HG03139 (cell line): ENCODE measurements at regions not wholly inside any gene's neighbourhood (a gene's known extent, or its start where the extent isn't known, plus 50 kb on each side); places are given as distances from the start of the nearest gene placed in this dataset.

Experiments
- ATAC-seq: cut with Tn5 transposase; IDR thresholded peaks from one replicate; pipeline ENCODE4 v1.9.1; 2021; ENCODE audit not compliant: unreplicated experiment

GRCh38 chr4:95674521-95674981, 125.8 kb upstream of the UNC5C start:
- no peak for ATAC-seq

- ATAC-seq, result no peak
These were observed 124.0 kb upstream of the UNC5C start for GRCh38 chr4:95672811-95673210.

DNA sequence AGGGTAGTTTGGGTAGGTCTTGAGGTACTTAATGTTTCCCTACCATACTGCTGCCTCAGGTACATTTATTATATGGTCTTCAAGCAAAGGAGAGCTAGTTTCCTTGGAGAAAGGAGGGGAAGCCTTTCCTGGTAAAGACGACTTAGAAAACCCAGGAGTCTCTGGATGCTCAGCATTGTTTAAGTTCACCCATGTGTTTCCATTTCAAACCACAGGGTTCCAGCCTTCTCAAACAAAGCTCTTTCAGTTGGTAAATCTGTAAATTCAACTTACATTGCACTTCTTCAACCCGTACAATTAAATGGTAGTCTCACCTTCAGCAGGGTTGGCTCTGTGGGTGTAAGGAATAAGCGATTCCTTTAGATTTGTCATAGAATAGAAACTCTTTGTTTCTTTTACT, 111.9 kb upstream of the UNC5C start:
- ATAC-seq, result no peak

- ATAC-seq, result no peak
These were observed 103.1 kb upstream of the UNC5C start for GRCh38 chr4:95651891-95652290.

GRCh38 chr4:95644417-95644816, 95.6 kb upstream of the UNC5C start:
- ATAC-seq, result no peak

GRCh38 chr4:95643627-95644026, 94.9 kb upstream of the UNC5C start:
- no peak for ATAC-seq

- ATAC-seq, result no peak
These were observed 92.8 kb upstream of the UNC5C start for GRCh38 chr4:95641571-95641970.

DNA sequence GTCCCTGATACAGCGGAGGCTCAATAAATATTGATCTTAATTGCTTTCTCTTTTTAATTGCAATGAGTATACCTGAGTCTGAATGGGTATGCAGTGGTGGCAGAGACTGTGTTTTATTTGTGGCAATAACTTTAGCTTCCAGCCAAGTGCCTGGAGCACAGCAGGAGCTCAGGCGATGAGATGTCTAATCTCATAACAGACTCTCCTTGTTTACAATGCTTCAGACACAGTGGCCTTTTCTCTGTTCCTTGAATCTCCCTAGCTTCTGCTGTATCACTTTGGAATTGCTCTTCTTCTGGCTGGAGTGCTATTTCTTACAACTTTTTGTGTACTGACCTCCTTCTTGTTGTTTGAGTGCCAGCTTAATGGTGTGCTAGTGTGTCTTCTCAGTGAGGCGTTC, 91.5 kb upstream of the UNC5C start:
- ATAC-seq, result no peak

DNA sequence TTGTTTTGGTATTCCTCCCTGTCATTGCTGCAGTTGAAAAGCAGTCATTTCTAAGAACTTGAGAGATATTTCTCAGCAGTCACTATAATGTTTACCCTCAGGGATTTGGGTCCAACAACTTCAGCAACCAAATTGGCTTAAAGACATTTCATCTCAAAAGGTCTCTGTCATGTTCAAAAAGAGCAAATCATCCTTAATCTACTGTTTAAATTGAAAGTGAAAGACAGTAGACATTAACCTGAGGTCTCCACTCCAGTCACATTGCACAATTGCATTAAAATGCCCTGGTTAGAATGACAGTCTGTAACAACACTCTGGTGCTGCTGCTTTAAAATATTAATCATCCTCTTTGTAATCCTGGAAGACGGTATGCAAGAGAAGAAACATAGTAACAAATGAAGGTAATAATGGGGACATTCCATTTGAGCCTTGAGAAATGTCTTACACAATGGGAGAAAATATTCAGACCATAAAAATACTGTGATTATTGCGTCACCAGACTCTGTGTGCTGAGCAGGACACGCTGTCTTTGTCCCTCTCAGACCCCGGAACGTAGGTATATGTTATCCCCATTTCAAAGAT, 90.2 kb upstream of the UNC5C start:
- ATAC-seq, result no peak

GRCh38 chr4:95637043-95637600, 88.3 kb upstream of the UNC5C start:
- no peak for ATAC-seq

- no peak for ATAC-seq
These were observed 87.3 kb upstream of the UNC5C start for GRCh38 chr4:95636061-95636460.

DNA sequence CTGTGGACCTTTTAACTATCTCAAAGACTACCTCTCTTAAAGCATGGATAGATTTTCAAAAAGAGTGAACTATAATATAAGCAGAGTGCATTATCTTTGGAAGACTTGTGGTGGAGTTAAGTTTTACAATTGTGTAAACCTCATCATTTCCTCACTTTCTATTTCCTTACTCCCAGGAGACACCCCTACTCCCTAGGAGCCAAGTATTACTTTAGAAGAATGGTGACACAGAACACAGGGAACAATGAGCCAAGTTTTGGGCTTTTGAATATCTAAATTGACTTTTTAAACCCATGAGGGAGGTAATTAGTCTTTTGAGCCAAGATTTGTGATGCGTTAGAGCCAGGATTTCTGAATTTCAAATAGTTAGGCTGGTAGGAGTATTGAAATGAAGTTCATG, 78.9 kb upstream of the UNC5C start:
- no peak for ATAC-seq

DNA sequence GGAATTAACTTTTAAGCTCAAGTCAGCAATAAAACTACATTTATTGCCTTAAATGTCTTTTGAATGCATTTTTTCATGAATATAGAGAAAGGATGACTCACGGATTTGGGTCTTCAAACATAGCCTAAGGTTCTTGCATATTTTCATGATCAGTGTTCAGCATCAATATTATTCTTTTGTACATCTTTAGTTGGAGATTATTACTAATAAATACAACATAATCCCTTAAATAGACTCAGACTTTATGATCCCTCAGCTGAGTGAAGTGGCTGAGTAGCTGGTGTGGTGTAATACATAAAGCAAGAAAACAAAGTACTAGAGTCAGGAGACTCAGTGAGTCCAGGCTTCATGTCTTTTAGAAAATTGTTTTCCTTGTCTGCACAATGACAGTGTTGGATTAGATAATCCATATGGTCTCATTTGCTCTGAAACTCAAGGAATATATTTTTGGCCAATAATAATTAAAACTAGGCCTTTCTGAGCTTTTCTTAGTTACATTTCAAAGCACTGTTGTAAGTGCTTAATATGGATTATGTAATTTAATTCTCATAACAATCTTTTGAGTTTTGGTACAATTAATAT, 78.3 kb upstream of the UNC5C start:
- ATAC-seq, result no peak

GRCh38 chr4:95625020-95625419, 76.2 kb upstream of the UNC5C start:
- no peak for ATAC-seq

GRCh38 chr4:95619525-95620443, 71.0 kb upstream of the UNC5C start:
- ATAC-seq, result no peak

DNA sequence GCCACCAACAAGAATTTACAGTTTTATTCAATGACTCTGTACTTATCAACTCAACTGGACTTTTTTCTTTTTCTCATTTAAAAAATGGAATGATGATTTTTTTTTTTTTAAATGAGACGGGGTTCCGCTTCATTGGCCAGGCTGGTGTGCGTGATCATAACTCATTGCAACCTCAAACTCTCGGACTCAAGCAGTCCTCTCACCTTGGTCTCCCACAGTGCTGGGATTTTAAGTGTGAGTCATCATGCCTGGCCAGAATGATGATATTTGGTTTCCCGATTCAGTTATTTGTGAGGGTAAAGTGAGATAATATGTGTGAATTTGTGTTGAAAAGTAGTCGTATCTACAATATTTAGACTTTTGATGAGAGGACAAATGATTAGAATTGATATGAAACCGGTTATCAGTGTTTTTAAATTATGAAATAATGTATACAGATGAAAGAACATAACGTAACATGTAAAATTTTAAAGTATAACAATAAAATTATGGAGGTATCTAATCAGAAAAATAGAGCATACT, 66.0 kb upstream of the UNC5C start:
- no peak for ATAC-seq

DNA sequence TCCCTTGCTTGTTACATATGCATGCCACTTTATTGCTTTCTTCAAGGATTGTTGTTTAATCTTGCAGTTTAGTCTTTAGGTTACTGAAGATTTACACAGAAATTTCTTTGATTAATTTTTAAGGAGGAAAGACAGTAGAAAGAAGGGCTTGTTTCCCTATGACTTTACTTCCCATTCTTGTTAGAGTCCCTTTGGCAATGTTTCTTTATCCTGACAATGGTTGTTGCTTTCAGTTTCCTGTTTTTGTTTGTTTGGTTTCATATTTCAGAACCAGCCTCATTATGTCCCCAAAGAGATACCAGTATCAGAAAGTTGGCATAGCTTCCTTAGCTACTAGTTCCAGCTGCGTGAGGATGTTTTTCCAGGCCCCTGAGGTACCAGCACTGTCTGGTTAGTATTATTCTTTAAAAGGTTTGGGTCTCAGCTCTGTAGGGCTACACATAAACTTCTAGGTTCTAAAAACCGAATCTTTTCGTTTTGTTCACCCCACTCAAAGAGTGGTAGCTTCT, 61.3 kb upstream of the UNC5C start:
- no peak for ATAC-seq

DNA sequence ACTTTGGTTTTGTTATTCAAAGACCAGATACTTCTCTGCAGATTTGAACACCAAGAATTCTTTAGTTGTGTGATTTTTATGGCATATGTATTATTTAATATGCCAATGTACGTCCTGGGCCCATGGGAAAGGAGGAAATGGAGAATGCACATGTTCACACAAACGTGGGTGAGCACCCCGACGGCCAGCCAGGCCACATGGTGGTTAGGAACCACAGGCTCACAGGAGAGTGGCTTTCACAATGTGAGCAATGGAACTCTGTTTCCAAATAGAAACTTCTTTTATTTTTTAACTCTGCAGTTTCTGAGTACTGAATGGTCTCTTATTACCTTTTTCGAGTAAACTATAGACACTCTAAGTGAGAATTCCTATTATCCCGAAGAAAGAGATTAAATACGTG, 58.0 kb upstream of the UNC5C start:
- ATAC-seq, result no peak

GRCh38 chr4:95603393-95603792, 54.6 kb upstream of the UNC5C start:
- no peak for ATAC-seq

- ATAC-seq, result no peak
These were observed 54.1 kb upstream of the UNC5C start for GRCh38 chr4:95602872-95603271.

GRCh38 chr4:95601356-95601755, 52.6 kb upstream of the UNC5C start:
- no peak for ATAC-seq
